ENCODE measurements at regions not wholly inside any gene's neighbourhood (a gene's known extent, or its start where the extent isn't known, plus 50 kb on each side); places are given as distances from the start of the nearest gene placed in this dataset.

DNA sequence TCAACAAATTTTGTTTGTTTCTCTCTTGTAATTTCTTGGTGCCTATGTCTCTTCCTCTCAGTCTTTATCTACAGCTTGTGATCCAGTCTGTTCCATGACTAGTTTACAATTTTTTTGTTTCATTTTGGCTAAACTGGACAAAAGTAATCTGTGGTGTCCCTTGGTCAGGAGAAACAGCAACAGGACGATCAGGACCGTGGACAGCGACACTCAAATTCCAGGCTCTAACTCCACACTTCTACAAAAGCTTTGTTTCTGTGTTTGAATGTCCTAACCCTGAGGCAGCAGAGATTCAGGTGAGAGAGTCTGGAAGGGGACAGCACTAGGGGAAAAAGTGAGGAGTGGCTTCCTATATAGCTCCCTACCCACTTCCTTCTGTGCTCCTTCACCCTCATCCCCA, 593.3 kb upstream of the FANCL start:
- Histone ChIP-seq H3K4me3 (ENCODE audit: low read length) (no peak overlapping the region), H3K27me3 (ENCODE audit: insufficient read depth, low read length, poor library complexity) (no peaks in the 10 kb centered on the region), H3K27ac (ENCODE audit: low read depth, low read length) (no peak overlapping the region), H3K9ac (ENCODE audit: low read length) (no peak overlapping the region), H3K79me1 (ENCODE audit: low read length) (no peaks in the 10 kb centered on the region), H2AK5ac (ENCODE audit: low read length) (no peak overlapping the region), H2BK5ac (ENCODE audit: low read length) (no peak overlapping the region), H3K36me3 (ENCODE audit: control insufficient read depth, insufficient read depth, low read length) (no peaks in the 10 kb centered on the region), H4K5ac (ENCODE audit: low read length) (no peak overlapping the region), H4K8ac (ENCODE audit: low read depth, low read length) (no peak overlapping the region), H2BK120ac (ENCODE audit: low read depth, low read length) (no peak overlapping the region), H3K4me1 (ENCODE audit: control insufficient read depth, low read depth, low read length) (no peaks in the 10 kb centered on the region), H3K4me2 (ENCODE audit: low read length) (no peak overlapping the region), H3K18ac (ENCODE audit: low read length) (no peak overlapping the region), H3K56ac (ENCODE audit: low read length) (no peak overlapping the region), H2BK15ac (replicated peaks; ENCODE audit: low read depth) (no peak overlapping the region), H3K79me2 (ENCODE audit: control insufficient read depth, insufficient read depth, low read length) (no peaks in the 10 kb centered on the region), H3K23ac (ENCODE audit: low read length) (no peak overlapping the region), H3K4ac (ENCODE audit: low read depth, low read length) (no peak overlapping the region)
- DNase-seq, result peak; percentile 71
- no CpG with 5 or more reads among the region's 3 CpGs for WGBS (ENCODE audit: extremely low coverage, insufficient coverage, low lambda C conversion rate)

DNA sequence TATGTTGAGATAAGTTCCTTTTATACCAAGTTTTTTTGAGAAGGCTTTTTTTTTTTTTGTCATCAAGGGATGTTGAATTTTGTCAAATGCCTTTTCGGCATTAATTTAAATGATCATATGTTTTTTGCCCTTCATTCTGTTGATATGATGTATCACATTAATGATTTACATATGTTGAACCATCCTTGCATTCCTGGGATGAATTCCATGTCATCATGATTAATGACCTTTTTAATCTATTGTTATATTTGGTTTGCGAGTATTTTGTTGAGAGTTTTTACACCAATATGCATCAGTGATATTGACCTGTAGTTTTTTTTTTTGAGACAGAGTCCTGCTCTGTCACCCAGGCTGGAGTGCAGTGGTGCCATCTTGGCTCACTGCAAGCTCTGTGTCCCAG, 585.7 kb upstream of the FANCL start:
- Histone ChIP-seq H3K4ac (ENCODE audit: low read depth, low read length) (no peak overlapping the region), H2BK15ac (replicated peaks; ENCODE audit: low read depth) (no peak overlapping the region), H2AK5ac (ENCODE audit: low read length) (no peak overlapping the region), H3K56ac (ENCODE audit: low read length) (no peak overlapping the region), H3K4me2 (ENCODE audit: low read length) (no peak overlapping the region), H3K36me3 (ENCODE audit: control insufficient read depth, insufficient read depth, low read length) (no peaks in the 10 kb centered on the region), H3K9ac (ENCODE audit: low read length) (no peak overlapping the region), H3K79me2 (ENCODE audit: control insufficient read depth, insufficient read depth, low read length) (no peaks in the 10 kb centered on the region), H3K4me3 (ENCODE audit: low read length) (no peak overlapping the region), H4K8ac (ENCODE audit: low read depth, low read length) (no peak overlapping the region), H4K5ac (ENCODE audit: low read length) (no peak overlapping the region), H3K27ac (ENCODE audit: low read depth, low read length) (no peak overlapping the region), H3K4me1 (ENCODE audit: control insufficient read depth, low read depth, low read length) (no peaks in the 10 kb centered on the region), H2BK120ac (ENCODE audit: low read depth, low read length) (no peak overlapping the region), H3K27me3 (ENCODE audit: insufficient read depth, low read length, poor library complexity) (no peaks in the 10 kb centered on the region), H3K79me1 (ENCODE audit: low read length) (no peaks in the 10 kb centered on the region), H3K18ac (ENCODE audit: low read length) (no peak overlapping the region), H3K23ac (ENCODE audit: low read length) (no peak overlapping the region), H2BK5ac (ENCODE audit: low read length) (no peak overlapping the region)
- no peak for DNase-seq
- WGBS (ENCODE audit: extremely low coverage, insufficient coverage, low lambda C conversion rate), result no CpG with 5 or more reads among the region's 2 CpGs

DNA sequence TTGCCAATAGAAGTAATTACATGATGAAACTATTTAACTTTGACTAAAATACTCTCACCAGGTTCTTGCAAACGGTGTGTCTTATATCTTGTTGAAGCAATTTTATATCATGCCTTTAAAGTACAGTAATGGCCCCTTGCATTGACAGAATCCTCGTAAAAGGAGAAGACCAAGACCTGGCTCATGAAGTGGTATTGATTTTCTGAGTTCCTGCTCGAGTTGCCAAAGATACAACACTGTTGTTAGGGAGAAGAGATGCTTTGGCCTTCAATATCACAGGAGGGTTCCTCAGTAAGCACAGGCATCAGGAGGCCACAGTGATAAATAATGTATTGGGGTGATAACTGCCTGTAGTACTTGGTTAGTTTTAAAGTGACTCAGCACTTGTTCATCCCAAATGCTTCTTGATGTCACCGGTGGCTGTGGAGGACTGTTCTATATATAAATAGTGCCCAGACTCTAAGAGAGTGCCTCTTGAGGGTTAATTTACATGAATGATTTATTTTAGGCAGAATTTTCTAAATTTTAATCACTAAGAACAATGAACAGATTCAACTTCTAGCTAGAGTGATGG, 571.7 kb upstream of the FANCL start:
- WGBS (ENCODE audit: extremely low coverage, insufficient coverage, low lambda C conversion rate), result no CpG with 5 or more reads among the region's 4 CpGs
- Histone ChIP-seq H3K27ac (ENCODE audit: low read depth, low read length) (no peak overlapping the region), H3K18ac (ENCODE audit: low read length) (no peak overlapping the region), H2AK5ac (ENCODE audit: low read length) (no peak overlapping the region), H3K56ac (ENCODE audit: low read length) (no peak overlapping the region), H2BK120ac (ENCODE audit: low read depth, low read length) (no peak overlapping the region), H3K4me1 (ENCODE audit: control insufficient read depth, low read depth, low read length) (no peaks in the 10 kb centered on the region), H4K8ac (ENCODE audit: low read depth, low read length) (no peak overlapping the region), H3K4ac (ENCODE audit: low read depth, low read length) (no peak overlapping the region), H3K23ac (ENCODE audit: low read length) (no peak overlapping the region), H2BK5ac (ENCODE audit: low read length) (no peak overlapping the region), H3K79me2 (ENCODE audit: control insufficient read depth, insufficient read depth, low read length) (no peaks in the 10 kb centered on the region), H3K36me3 (ENCODE audit: control insufficient read depth, insufficient read depth, low read length) (no peaks in the 10 kb centered on the region), H4K5ac (ENCODE audit: low read length) (no peak overlapping the region), H3K4me2 (ENCODE audit: low read length) (no peak overlapping the region), H3K79me1 (ENCODE audit: low read length) (no peaks in the 10 kb centered on the region), H3K27me3 (ENCODE audit: insufficient read depth, low read length, poor library complexity) (no peaks in the 10 kb centered on the region), H3K9ac (ENCODE audit: low read length) (no peak overlapping the region), H2BK15ac (replicated peaks; ENCODE audit: low read depth) (no peak overlapping the region), H3K4me3 (ENCODE audit: low read length) (no peak overlapping the region)
- no peak for DNase-seq

DNA sequence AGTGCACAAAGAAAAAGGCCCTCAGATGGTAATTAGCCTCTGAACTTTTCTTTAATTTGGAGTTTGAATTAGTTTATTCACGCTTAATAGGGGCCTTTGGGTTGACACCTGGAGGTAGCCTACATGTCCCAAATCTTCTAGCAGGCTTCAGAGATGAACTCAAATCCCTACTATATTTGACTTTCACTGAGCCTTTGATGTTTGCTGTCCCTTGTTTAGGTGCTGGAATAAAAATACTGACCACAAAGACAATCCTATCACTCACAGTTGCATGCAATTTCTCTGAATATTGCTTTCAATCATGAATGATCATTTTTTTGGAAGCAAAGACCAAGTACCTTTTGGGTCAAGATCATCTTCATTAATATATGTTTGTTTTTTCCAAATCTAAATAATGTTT, 564.0 kb upstream of the FANCL start:
- H3K79me1 ChIP-seq (ENCODE audit: low read length), result no peaks in the 10 kb centered on the region
- no peak overlapping the region for H2AK5ac ChIP-seq (ENCODE audit: low read length)
- H2BK5ac ChIP-seq (ENCODE audit: low read length), result no peak overlapping the region
- no peak overlapping the region for H3K4me2 ChIP-seq (ENCODE audit: low read length)
- H4K5ac ChIP-seq (ENCODE audit: low read length), result no peak overlapping the region
- DNase-seq, result no peak
- no CpG with 5 or more reads among the region's 1 CpG for WGBS (ENCODE audit: extremely low coverage, insufficient coverage, low lambda C conversion rate)
- no peak overlapping the region for H3K9ac ChIP-seq (ENCODE audit: low read length)
- no peak overlapping the region for H2BK15ac ChIP-seq (replicated peaks; ENCODE audit: low read depth)
- no peak overlapping the region for H3K56ac ChIP-seq (ENCODE audit: low read length)
- no peaks in the 10 kb centered on the region for H3K4me1 ChIP-seq (ENCODE audit: control insufficient read depth, low read depth, low read length)
- H4K8ac ChIP-seq (ENCODE audit: low read depth, low read length), result no peak overlapping the region
- H3K27ac ChIP-seq (ENCODE audit: low read depth, low read length), result no peak overlapping the region
- no peaks in the 10 kb centered on the region for H3K27me3 ChIP-seq (ENCODE audit: insufficient read depth, low read length, poor library complexity)
- no peak overlapping the region for H3K4ac ChIP-seq (ENCODE audit: low read depth, low read length)
- no peak overlapping the region for H3K23ac ChIP-seq (ENCODE audit: low read length)
- H2BK120ac ChIP-seq (ENCODE audit: low read depth, low read length), result no peak overlapping the region
- no peaks in the 10 kb centered on the region for H3K79me2 ChIP-seq (ENCODE audit: control insufficient read depth, insufficient read depth, low read length)
- no peaks in the 10 kb centered on the region for H3K36me3 ChIP-seq (ENCODE audit: control insufficient read depth, insufficient read depth, low read length)
- no peak overlapping the region for H3K18ac ChIP-seq (ENCODE audit: low read length)
- no peak overlapping the region for H3K4me3 ChIP-seq (ENCODE audit: low read length)

DNA sequence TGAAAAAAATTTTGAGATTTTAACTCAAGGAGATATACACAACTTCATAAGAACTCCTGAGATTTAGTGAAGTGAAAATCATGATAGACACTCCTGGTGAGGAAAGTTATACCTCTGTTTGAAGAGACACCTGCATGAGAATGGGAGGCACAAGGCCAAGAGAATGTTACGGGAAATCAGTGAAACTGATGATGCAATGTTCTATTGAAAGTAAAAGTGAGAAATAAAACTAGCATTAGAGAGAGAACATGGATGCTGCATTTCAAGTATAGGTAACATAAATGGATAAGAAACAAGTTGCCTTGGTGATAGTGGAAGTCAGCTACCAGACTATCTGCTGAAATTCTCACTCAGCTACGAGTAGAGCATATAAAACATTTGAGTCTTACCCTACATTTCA, 562.1 kb upstream of the FANCL start:
- Histone ChIP-seq H4K8ac (ENCODE audit: low read depth, low read length) (no peak overlapping the region), H2BK120ac (ENCODE audit: low read depth, low read length) (no peak overlapping the region), H3K9ac (ENCODE audit: low read length) (no peak overlapping the region), H3K23ac (ENCODE audit: low read length) (no peak overlapping the region), H3K18ac (ENCODE audit: low read length) (no peak overlapping the region), H3K79me2 (ENCODE audit: control insufficient read depth, insufficient read depth, low read length) (no peaks in the 10 kb centered on the region), H3K27me3 (ENCODE audit: insufficient read depth, low read length, poor library complexity) (no peaks in the 10 kb centered on the region), H2BK5ac (ENCODE audit: low read length) (no peak overlapping the region), H2BK15ac (replicated peaks; ENCODE audit: low read depth) (no peak overlapping the region), H3K4me3 (ENCODE audit: low read length) (no peak overlapping the region), H3K27ac (ENCODE audit: low read depth, low read length) (no peak overlapping the region), H2AK5ac (ENCODE audit: low read length) (no peak overlapping the region), H3K4ac (ENCODE audit: low read depth, low read length) (no peak overlapping the region), H3K36me3 (ENCODE audit: control insufficient read depth, insufficient read depth, low read length) (no peaks in the 10 kb centered on the region), H4K5ac (ENCODE audit: low read length) (no peak overlapping the region), H3K4me1 (ENCODE audit: control insufficient read depth, low read depth, low read length) (no peaks in the 10 kb centered on the region), H3K4me2 (ENCODE audit: low read length) (no peak overlapping the region), H3K56ac (ENCODE audit: low read length) (no peak overlapping the region), H3K79me1 (ENCODE audit: low read length) (no peaks in the 10 kb centered on the region)
- DNase-seq, result no peak
- no CpG with 5 or more reads among the region's 2 CpGs for WGBS (ENCODE audit: extremely low coverage, insufficient coverage, low lambda C conversion rate)

DNA sequence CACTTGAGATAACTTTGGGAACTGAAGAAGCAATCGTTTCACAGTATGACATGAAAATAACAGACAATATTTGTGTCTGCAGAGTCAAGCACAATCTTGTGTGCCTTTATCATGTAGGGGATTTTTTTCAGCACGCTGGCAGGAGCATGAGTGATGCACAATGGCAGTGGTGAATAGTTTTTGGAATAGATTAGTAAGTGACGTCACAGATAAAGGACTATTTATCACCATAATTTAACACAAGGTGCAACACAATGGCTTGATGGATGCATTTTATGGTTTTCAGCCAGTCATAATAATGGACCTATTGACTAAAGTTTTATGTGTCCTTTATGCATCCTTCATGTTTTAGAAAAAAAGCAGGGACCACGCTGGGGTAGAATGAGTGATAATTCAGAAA, 559.8 kb upstream of the FANCL start:
- H2BK5ac ChIP-seq (ENCODE audit: low read length), result no peak overlapping the region
- no CpG with 5 or more reads among the region's 4 CpGs for WGBS (ENCODE audit: extremely low coverage, insufficient coverage, low lambda C conversion rate)
- H3K4ac ChIP-seq (ENCODE audit: low read depth, low read length), result no peak overlapping the region
- no peak for DNase-seq
- no peaks in the 10 kb centered on the region for H3K79me2 ChIP-seq (ENCODE audit: control insufficient read depth, insufficient read depth, low read length)
- no peak overlapping the region for H3K4me2 ChIP-seq (ENCODE audit: low read length)
- no peak overlapping the region for H3K27ac ChIP-seq (ENCODE audit: low read depth, low read length)
- no peaks in the 10 kb centered on the region for H3K4me1 ChIP-seq (ENCODE audit: control insufficient read depth, low read depth, low read length)
- no peaks in the 10 kb centered on the region for H3K36me3 ChIP-seq (ENCODE audit: control insufficient read depth, insufficient read depth, low read length)
- no peak overlapping the region for H2BK120ac ChIP-seq (ENCODE audit: low read depth, low read length)
- H3K79me1 ChIP-seq (ENCODE audit: low read length), result no peaks in the 10 kb centered on the region
- no peak overlapping the region for H2AK5ac ChIP-seq (ENCODE audit: low read length)
- H3K56ac ChIP-seq (ENCODE audit: low read length), result no peak overlapping the region
- no peak overlapping the region for H2BK15ac ChIP-seq (replicated peaks; ENCODE audit: low read depth)
- H3K9ac ChIP-seq (ENCODE audit: low read length), result no peak overlapping the region
- H4K8ac ChIP-seq (ENCODE audit: low read depth, low read length), result no peak overlapping the region
- no peak overlapping the region for H4K5ac ChIP-seq (ENCODE audit: low read length)
- H3K4me3 ChIP-seq (ENCODE audit: low read length), result no peak overlapping the region
- H3K23ac ChIP-seq (ENCODE audit: low read length), result no peak overlapping the region
- no peaks in the 10 kb centered on the region for H3K27me3 ChIP-seq (ENCODE audit: insufficient read depth, low read length, poor library complexity)
- H3K18ac ChIP-seq (ENCODE audit: low read length), result no peak overlapping the region

Data from mesendoderm (in vitro differentiated cells).